Keratinocyte (primary cell): ENCODE measurements at regions not wholly inside any gene's neighbourhood (a gene's known extent, or its start where the extent isn't known, plus 50 kb on each side); places are given as distances from the start of the nearest gene placed in this dataset.

ENCODE experiments used
- DNase-seq: peaks from one replicate; pipeline ENCODE4 v3.0.0-alpha.2; 2011; ENCODE audit warnings: low read depth, missing footprints, low spot score
- FAIRE-seq: peaks from 2 replicates; lab custom pipeline; 2011; peaks lifted over from hg19 to GRCh38; lab: Jason Lieb, UNC
- H2AFZ ChIP-seq: 2 replicates; pipeline ENCODE4 v1.6.0; 2012; ENCODE audit warnings: low read length, control low read depth, inconsistent platforms; ENCODE audit not compliant: control insufficient read depth
- H3K27ac ChIP-seq: 2 replicates; pipeline ENCODE4 v1.5.1; 2011; ENCODE audit warnings: low read length; ENCODE audit not compliant: control insufficient read depth, insufficient read depth
- H3K27me3 ChIP-seq: 3 replicates; pipeline ENCODE4 v1.6.0; 2011; ENCODE audit warnings: low read length; ENCODE audit not compliant: control insufficient read depth, insufficient read depth; ENCODE audit errors: extremely low read depth
- H3K36me3 ChIP-seq, 2 experiments: 2 replicates in 1 of 2; 3 replicates in 1 of 2; pipeline ENCODE4 v1.5.1; 2011; ENCODE audit warnings: low read length in 2 of 2, mild to moderate bottlenecking in 1 of 2; ENCODE audit not compliant: control insufficient read depth in 2 of 2, insufficient read depth in 2 of 2; ENCODE audit errors: extremely low read depth in 1 of 2
- H3K4me1 ChIP-seq: 3 replicates; pipeline ENCODE4 v1.5.1; 2011; ENCODE audit warnings: low read length; ENCODE audit not compliant: control insufficient read depth, insufficient read depth; ENCODE audit errors: extremely low read depth
- H3K4me2 ChIP-seq: 3 replicates; pipeline ENCODE4 v1.6.0; 2011; ENCODE audit warnings: low read depth, low read length; ENCODE audit not compliant: control insufficient read depth, insufficient read depth; ENCODE audit errors: extremely low read depth
- H3K4me3 ChIP-seq, 3 experiments: fragments of 200-600 bp in 1 of 3; sonication (generic) in 1 of 3; 2 replicates in 2 of 3; 3 replicates in 1 of 3; pipeline ENCODE4 v1.5.1; 2011 to 2016; ENCODE audit warnings: low read length in 3 of 3, mild to moderate bottlenecking in 3 of 3, control low read depth in 2 of 3, inconsistent platforms in 1 of 3, low read depth in 1 of 3, mixed read lengths in 1 of 3, mixed run types in 1 of 3, moderate library complexity in 1 of 3; ENCODE audit not compliant: control insufficient read depth in 2 of 3, insufficient read depth in 2 of 3; ENCODE audit errors: extremely low read depth in 1 of 3
- H3K79me2 ChIP-seq: 2 replicates; pipeline ENCODE4 v1.6.0; 2012; ENCODE audit warnings: low read length; ENCODE audit not compliant: control insufficient read depth, insufficient read depth
- H3K9ac ChIP-seq: 3 replicates; pipeline ENCODE4 v1.6.0; 2011; ENCODE audit warnings: low read length; ENCODE audit not compliant: control insufficient read depth, insufficient read depth; ENCODE audit errors: extremely low read depth
- H3K9me1 ChIP-seq: 3 replicates; pipeline ENCODE4 v1.6.0; 2011; ENCODE audit warnings: low read length; ENCODE audit not compliant: control insufficient read depth, insufficient read depth; ENCODE audit errors: extremely low read depth
- H3K9me3 ChIP-seq: 2 replicates; pipeline ENCODE4 v1.5.1; 2012; ENCODE audit warnings: low read depth, low read length; ENCODE audit not compliant: control insufficient read depth
- H4K20me1 ChIP-seq: 3 replicates; pipeline ENCODE4 v1.6.0; 2011; ENCODE audit warnings: low read length; ENCODE audit not compliant: control insufficient read depth, insufficient read depth; ENCODE audit errors: extremely low read depth
- EZH2 ChIP-seq: IDR thresholded peaks from one replicate; pipeline ENCODE4 v1.6.1; 2012; ENCODE audit warnings: inconsistent platforms, mild to moderate bottlenecking, low read length, moderate library complexity
- dilution Hi-C: fragments of 300-500 bp; cut with MboI; formaldehyde crosslinking; loops from one replicate; pipeline ENCODE4 v1.7.0; 2020; ENCODE audit warnings: low sequenced_read_pairs; ENCODE audit not compliant: extremely low pct_ligation_motif_present
- TF ChIP-seq, protein P1 (sequence below), 3 experiments: IDR thresholded peaks in 1 of 3; conservative IDR thresholded peaks in 1 of 3; optimal IDR thresholded peaks in 1 of 3; 2 replicates in 2 of 3; 3 replicates in 1 of 3; pipeline versions ENCODE3 to v1.5.1; 2011; ENCODE audit warnings: low read length in 3 of 3, mild to moderate bottlenecking in 3 of 3, moderate library complexity in 2 of 3, control low read depth in 1 of 3, inconsistent platforms in 1 of 3; ENCODE audit not compliant: insufficient read depth in 2 of 3; ENCODE audit errors: extremely low read depth in 1 of 3

GRCh38 chr6:130771741-130772140 is 55.5 kb upstream of the SMLR1 start:
- dilution Hi-C loops, result loop anchor here (25.0 kb wide), 1 partner anchor 459 kb away; no protein-coding TSS in a partner anchor
- no peak overlapping the region for H2AFZ ChIP-seq
- H3K79me2 ChIP-seq, result no peaks in the 10 kb centered on the region
- no peaks in the 10 kb centered on the region for H3K9me1 ChIP-seq
- TF ChIP-seq, protein P1, sequence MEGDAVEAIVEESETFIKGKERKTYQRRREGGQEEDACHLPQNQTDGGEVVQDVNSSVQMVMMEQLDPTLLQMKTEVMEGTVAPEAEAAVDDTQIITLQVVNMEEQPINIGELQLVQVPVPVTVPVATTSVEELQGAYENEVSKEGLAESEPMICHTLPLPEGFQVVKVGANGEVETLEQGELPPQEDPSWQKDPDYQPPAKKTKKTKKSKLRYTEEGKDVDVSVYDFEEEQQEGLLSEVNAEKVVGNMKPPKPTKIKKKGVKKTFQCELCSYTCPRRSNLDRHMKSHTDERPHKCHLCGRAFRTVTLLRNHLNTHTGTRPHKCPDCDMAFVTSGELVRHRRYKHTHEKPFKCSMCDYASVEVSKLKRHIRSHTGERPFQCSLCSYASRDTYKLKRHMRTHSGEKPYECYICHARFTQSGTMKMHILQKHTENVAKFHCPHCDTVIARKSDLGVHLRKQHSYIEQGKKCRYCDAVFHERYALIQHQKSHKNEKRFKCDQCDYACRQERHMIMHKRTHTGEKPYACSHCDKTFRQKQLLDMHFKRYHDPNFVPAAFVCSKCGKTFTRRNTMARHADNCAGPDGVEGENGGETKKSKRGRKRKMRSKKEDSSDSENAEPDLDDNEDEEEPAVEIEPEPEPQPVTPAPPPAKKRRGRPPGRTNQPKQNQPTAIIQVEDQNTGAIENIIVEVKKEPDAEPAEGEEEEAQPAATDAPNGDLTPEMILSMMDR (optimal IDR thresholded peaks at IDR 0.05 in 1 of 3, IDR thresholded peaks at IDR 0.05 in 1 of 3, conservative IDR thresholded peaks at IDR 0.05 in 1 of 3; ENCODE audit: extremely low read depth in 1 of 3, insufficient read depth in 2 of 3, low read length in 3 of 3), result no peak
- no peak overlapping the region for H3K4me3 ChIP-seq
- no peaks in the 10 kb centered on the region for H3K4me1 ChIP-seq
- H3K36me3 ChIP-seq, result no peaks in the 10 kb centered on the region
- no peak for FAIRE-seq
- no peak overlapping the region for H3K27ac ChIP-seq
- H3K9me3 ChIP-seq, result no peaks in the 10 kb centered on the region
- H4K20me1 ChIP-seq, result no peaks in the 10 kb centered on the region
- no peak for DNase-seq
- H3K4me2 ChIP-seq, result no peak overlapping the region
- no peak overlapping the region for H3K9ac ChIP-seq
- no peaks in the 10 kb centered on the region for H3K27me3 ChIP-seq

- FAIRE-seq (no peak), DNase-seq (no peak)
Observed at GRCh38 chr6:130773860-130774259, 53.3 kb upstream of the SMLR1 start.

More at GRCh38 chr6:130773860-130774259, 53.3 kb upstream of the SMLR1 start:
- TF ChIP-seq, protein P1 (optimal IDR thresholded peaks at IDR 0.05 in 1 of 3, IDR thresholded peaks at IDR 0.05 in 1 of 3, conservative IDR thresholded peaks at IDR 0.05 in 1 of 3; ENCODE audit: extremely low read depth in 1 of 3, insufficient read depth in 2 of 3, low read length in 3 of 3), result no peak
- TF ChIP-seq EZH2, result no peak
- dilution Hi-C loops, result loop anchor here (25.0 kb wide), 1 partner anchor 462 kb away; no protein-coding TSS in a partner anchor
- no peaks in the 10 kb centered on the region for H3K79me2 ChIP-seq
- H3K4me3 ChIP-seq, result no peak overlapping the region
- no peaks in the 10 kb centered on the region for H3K4me1 ChIP-seq
- H3K27me3 ChIP-seq, result no peaks in the 10 kb centered on the region
- H3K27ac ChIP-seq, result no peak overlapping the region
- H4K20me1 ChIP-seq, result no peaks in the 10 kb centered on the region
- no peak overlapping the region for H3K9ac ChIP-seq
- H3K9me1 ChIP-seq, result no peaks in the 10 kb centered on the region
- no peak overlapping the region for H3K4me2 ChIP-seq
- no peaks in the 10 kb centered on the region for H3K36me3 ChIP-seq
- H3K9me3 ChIP-seq, result no peaks in the 10 kb centered on the region
- no peak overlapping the region for H2AFZ ChIP-seq
